ENCODE measurements at regions not wholly inside any gene's neighbourhood (a gene's known extent, or its start where the extent isn't known, plus 50 kb on each side); places are given as distances from the start of the nearest gene placed in this dataset.

- no peak for TF ChIP-seq XRCC5 (optimal IDR thresholded peaks at IDR 0.05; ENCODE audit: low read length)
- TF ChIP-seq STAG1 (CRISPR knock-in tag; IDR thresholded peaks at IDR 0.05), result no peak
- TF ChIP-seq PLRG1 (conservative IDR thresholded peaks at IDR 0.05), result no peak
- no peak for TF ChIP-seq NCOA1 (CRISPR knock-in tag; IDR thresholded peaks at IDR 0.05)
- TF ChIP-seq ZBTB1 (CRISPR knock-in tag; IDR thresholded peaks at IDR 0.05; ENCODE audit: borderline replicate concordance), result no peak
- no peak for TF ChIP-seq ZNF564 (CRISPR knock-in tag; IDR thresholded peaks at IDR 0.05)
- TF ChIP-seq CTCF (CRISPR knock-in tag; IDR thresholded peaks at IDR 0.05), result no peak
- TF ChIP-seq MAX (IDR thresholded peaks at IDR 0.05), result no peak
- no peak for TF ChIP-seq PRDM10 (CRISPR knock-in tag; IDR thresholded peaks at IDR 0.05; ENCODE audit: low read depth)
- no peak for TF ChIP-seq ZHX1 (CRISPR knock-in tag; IDR thresholded peaks at IDR 0.05; ENCODE audit: low read depth)
Observed at GRCh38 chr5:68379275-68380036, 163.9 kb downstream of the PIK3R1 start.

All from HepG2 (cell line).